BLaER1 treated with 17β-estradiol and CSF1 and Interleukin-3, amounts not matched to agents 10 nM and 100 nM (cell line): ENCODE measurements at regions not wholly inside any gene's neighbourhood (a gene's known extent, or its start where the extent isn't known, plus 50 kb on each side); places are given as distances from the start of the nearest gene placed in this dataset.

Experiments used
- H3K27ac ChIP-seq, 11 experiments: shearing (Covaris generic); formaldehyde crosslinking; 2 replicates each; pipeline ENCODE4 v1.8.1; 2022
- H3K27me3 ChIP-seq, 11 experiments: shearing (Covaris generic); formaldehyde crosslinking; 2 replicates each; pipeline ENCODE4 v1.8.1; 2022
- H3K36me3 ChIP-seq, 11 experiments: shearing (Covaris generic); formaldehyde crosslinking; 2 replicates each; pipeline ENCODE4 v1.8.1; 2022
- H3K4me1 ChIP-seq, 10 experiments: shearing (Covaris generic); formaldehyde crosslinking; 2 replicates each; pipeline ENCODE4 v1.8.1; 2022
- H3K4me2 ChIP-seq, 11 experiments: shearing (Covaris generic); formaldehyde crosslinking; 2 replicates each; pipeline ENCODE4 v1.8.1; 2022
- H3K4me3 ChIP-seq, 10 experiments: shearing (Covaris generic); formaldehyde crosslinking; 2 replicates each; pipeline ENCODE4 v1.8.1; 2022
- H3K9ac ChIP-seq, 11 experiments: shearing (Covaris generic); formaldehyde crosslinking; 2 replicates each; pipeline ENCODE4 v1.8.1; 2022
- H3K9me3 ChIP-seq, 11 experiments: shearing (Covaris generic); formaldehyde crosslinking; replicated peaks in 1 of 11; 2 replicates each; pipeline ENCODE4 v1.8.1; 2022
- H4K20me1 ChIP-seq, 11 experiments: shearing (Covaris generic); formaldehyde crosslinking; 2 replicates each; pipeline ENCODE4 v1.8.1; 2022
- Cebpa-rat ChIP-seq, 11 experiments: shearing (Covaris generic); IDR thresholded peaks; 2 replicates each; pipeline ENCODE4 v1.8.1; 2022

DNA sequence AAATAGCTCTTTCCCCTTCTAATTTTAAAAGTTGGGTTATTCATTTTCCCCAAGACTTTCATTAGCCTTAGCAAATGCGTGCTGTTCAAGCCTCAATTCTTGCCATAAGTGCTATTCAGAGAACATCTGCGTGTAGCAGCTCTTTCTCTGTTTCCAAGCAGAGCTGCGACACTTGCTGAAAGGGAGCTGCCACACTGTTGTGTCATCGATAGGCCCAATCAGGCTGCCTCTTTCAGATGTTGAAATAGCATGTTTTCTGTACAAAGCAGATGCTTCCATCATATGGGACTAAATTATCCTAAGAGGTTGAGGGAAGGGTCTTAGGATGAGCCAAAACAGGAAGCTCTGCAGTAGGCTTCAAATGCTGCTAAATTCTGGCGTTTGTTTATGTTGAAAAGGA lies 220.9 kb upstream of the CDC14C start:
- H3K27ac ChIP-seq: no peak overlapping the region
- H3K9ac ChIP-seq: no peak overlapping the region

DNA sequence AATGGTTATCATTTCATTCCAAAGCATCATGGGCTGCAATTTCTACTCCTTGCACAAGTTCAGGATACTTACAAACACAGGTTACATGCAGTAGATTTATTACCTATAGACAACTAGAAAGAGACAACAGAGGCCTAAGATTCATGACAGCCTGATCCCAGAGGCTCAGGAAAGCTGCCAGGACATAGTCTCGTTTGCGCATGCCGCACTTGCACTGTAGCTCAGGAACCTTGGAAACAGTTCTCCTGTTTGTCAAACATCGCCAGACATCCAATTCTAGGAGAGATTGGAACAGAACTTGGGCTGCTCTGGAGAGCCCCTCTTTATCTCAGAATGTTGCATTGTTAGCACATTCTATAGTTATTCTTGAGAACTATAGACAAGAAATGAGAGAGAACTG lies 216.2 kb upstream of the CDC14C start:
- no peak overlapping the region for H3K4me2 ChIP-seq
- no peak overlapping the region for H3K27ac ChIP-seq
- H3K9me3 ChIP-seq: no peaks in the 10 kb centered on the region
- no peak for TF ChIP-seq Cebpa-rat (IDR thresholded peaks at IDR 0.05)
- no peak overlapping the region for H3K4me3 ChIP-seq
- no peak overlapping the region for H3K9ac ChIP-seq
- no peaks in the 10 kb centered on the region for H4K20me1 ChIP-seq
- no peaks in the 10 kb centered on the region for H3K27me3 ChIP-seq
- H3K4me1 ChIP-seq: peaks cover 0 to 9% (median 0%) of the 10 kb centered on the region in 10 experiments; a peak in 1 of 20 replicates
- no peaks in the 10 kb centered on the region for H3K36me3 ChIP-seq

More for the DNA sequence above, 220.9 kb upstream of the CDC14C start:
- Histone ChIP-seq H3K36me3 (no peaks in the 10 kb centered on the region), H3K4me3 (no peak overlapping the region), H3K27me3 (no peaks in the 10 kb centered on the region), H4K20me1 (no peaks in the 10 kb centered on the region), H3K4me1 (no peaks in the 10 kb centered on the region), H3K4me2 (no peak overlapping the region), H3K9me3 (no peaks in the 10 kb centered on the region)
- TF ChIP-seq Cebpa-rat (IDR thresholded peaks at IDR 0.05): no peak

DNA sequence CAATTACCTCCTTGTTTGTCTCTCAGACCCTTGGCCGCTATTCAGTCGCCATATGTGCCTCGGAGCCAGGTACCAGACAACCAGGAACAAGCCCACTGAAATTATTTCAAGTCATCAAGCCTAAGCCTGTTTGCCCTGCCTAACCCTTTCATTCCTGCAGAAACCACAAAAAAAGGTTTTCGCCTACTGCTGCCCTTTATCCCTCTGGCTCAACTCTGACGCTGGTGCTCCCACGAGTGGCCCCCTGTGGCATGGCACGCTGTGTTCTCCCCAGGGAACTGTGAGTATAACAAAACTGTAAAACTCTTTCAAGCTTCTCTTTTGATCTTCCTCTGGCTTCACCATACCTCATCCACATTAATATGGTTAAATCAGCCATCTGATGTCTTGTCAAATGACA lies 215.7 kb upstream of the CDC14C start:
- TF ChIP-seq Cebpa-rat (IDR thresholded peaks at IDR 0.05): no peak
- Histone ChIP-seq H4K20me1 (no peaks in the 10 kb centered on the region), H3K9ac (no peak overlapping the region), H3K27me3 (no peaks in the 10 kb centered on the region), H3K9me3 (no peaks in the 10 kb centered on the region), H3K36me3 (no peaks in the 10 kb centered on the region), H3K4me2 (no peak overlapping the region; a peak in 1 of 22 replicates), H3K4me3 (no peak overlapping the region), H3K4me1 (peaks cover 0 to 9% (median 0%) of the 10 kb centered on the region in 10 experiments; a peak in 1 of 20 replicates), H3K27ac (no peak overlapping the region)

DNA sequence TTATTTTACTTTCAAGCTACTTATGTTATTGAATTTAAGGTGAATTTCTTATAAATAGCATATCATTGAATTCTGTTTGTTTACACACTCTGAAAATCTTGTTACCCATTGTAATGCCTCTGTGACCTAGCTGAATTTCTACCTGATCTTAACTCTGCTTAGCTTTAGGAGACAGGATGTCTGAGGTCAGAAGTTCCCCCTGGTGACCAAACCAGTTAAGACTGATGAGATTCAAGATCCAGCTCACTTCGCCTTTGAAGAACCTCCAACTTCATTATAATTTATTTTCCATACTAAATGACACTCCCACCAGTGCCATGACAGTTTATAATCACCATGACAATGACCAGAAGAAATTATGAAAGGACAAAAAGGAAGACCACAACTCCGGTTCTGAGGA lies 213.4 kb upstream of the CDC14C start:
- Histone ChIP-seq H3K4me3 (no peak overlapping the region), H3K27me3 (no peaks in the 10 kb centered on the region), H3K4me2 (no peak overlapping the region), H3K36me3 (no peaks in the 10 kb centered on the region), H3K9ac (no peak overlapping the region), H3K4me1 (peaks cover 0 to 9% (median 0%) of the 10 kb centered on the region in 10 experiments; a peak in 1 of 20 replicates), H4K20me1 (no peaks in the 10 kb centered on the region), H3K27ac (no peak overlapping the region), H3K9me3 (no peaks in the 10 kb centered on the region)
- TF ChIP-seq Cebpa-rat (IDR thresholded peaks at IDR 0.05): no peak

DNA sequence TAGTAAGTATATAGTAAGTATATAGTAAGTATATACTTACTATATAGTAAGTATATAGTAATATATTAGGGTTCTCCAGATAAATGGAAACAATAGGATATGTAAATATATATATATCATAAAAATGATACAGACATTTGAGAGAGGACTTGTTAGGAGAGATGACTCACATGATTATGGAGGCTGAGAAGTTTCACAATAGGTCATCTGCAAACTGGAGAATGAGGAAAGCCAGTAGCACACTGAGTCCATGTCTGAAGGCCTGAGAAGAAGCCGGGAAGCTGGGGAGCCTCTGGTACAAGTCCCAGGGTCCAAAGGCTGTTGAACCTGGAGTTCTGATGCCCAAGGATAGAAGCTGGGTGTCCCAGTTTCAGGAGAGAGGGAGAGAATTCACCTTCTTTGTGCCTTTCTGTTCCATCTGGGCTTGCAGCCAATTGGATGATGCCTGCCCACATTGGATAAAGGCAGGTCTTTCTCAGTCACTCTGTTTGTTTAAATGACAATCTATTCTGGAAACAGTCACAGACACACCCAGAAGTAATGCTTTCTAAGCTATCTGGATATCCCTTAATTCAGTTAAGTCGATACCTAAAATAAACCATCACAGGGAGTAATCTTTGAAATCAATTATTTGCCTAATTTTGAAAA lies 205.5 kb upstream of the CDC14C start:
- no peaks in the 10 kb centered on the region for H3K27me3 ChIP-seq
- H3K4me2 ChIP-seq: no peak overlapping the region
- no peak overlapping the region for H3K9ac ChIP-seq
- no peaks in the 10 kb centered on the region for H4K20me1 ChIP-seq
- no peak overlapping the region for H3K27ac ChIP-seq
- H3K9me3 ChIP-seq: peaks cover 0 to under 1% (median 0%) of the 10 kb centered on the region in 11 experiments; a peak in 1 of 22 replicates
- TF ChIP-seq Cebpa-rat (IDR thresholded peaks at IDR 0.05): no peak
- H3K4me3 ChIP-seq: no peak overlapping the region
- H3K4me1 ChIP-seq: no peaks in the 10 kb centered on the region
- H3K36me3 ChIP-seq: no peaks in the 10 kb centered on the region

DNA sequence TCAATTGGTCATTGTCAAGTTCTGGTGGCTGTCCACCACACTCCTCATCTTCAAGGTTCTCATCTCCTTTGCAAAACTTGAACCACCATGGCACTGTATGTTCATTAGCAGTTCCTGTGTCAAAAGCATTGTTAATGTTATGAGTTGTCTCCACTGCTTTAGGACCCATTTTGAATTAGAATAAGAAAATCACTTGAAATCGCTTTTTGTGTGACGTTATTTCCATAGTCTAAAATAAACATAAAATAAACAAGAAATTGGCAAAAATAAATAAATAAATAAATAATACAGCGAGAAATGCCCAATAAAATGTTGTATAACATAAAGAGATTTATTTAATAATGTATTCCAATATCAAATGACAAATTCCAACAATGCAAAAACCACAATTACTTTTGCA lies 195.5 kb upstream of the CDC14C start:
- Histone ChIP-seq H3K9me3 (peaks cover 0 to 14% (median 3%) of the 10 kb centered on the region in 11 experiments; a peak in 6 of 22 replicates), H3K36me3 (no peaks in the 10 kb centered on the region), H3K4me2 (no peak overlapping the region), H4K20me1 (no peaks in the 10 kb centered on the region), H3K4me3 (no peak overlapping the region), H3K27me3 (no peaks in the 10 kb centered on the region), H3K9ac (no peak overlapping the region), H3K27ac (no peak overlapping the region), H3K4me1 (no peaks in the 10 kb centered on the region)
- TF ChIP-seq Cebpa-rat (IDR thresholded peaks at IDR 0.05): no peak

DNA sequence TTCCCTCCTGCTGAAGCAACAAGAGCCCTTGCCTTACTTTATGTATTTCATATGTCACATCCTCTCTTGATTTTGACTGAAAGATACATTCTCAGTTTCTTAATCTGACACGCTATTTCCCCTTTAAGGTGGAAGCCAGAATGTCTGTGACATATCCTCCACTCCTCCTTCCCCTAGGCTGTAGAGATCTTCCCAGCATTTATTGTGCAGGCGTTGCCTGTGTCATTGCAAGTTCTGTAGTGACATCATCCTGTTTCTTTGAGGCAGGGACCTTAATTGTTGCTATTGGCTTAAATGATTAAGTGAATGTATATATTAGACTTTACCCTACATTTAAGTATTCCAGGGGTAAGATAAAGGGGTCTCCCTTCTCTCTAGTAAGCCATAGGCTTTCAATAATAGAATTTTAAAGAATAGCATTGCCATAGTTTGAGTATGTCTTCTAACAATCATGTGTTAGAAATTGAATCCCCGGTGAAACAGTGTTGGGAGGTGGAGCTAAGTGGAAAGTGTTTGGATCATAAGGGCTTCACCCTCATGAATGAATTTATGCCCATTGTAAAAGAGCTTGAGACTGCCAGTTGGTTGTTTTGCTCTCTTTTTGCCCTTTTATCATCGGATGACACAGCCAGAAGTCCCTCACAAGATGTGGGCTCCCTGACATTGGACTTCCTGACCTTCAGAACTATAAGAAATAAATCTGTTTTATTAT lies 189.5 kb upstream of the CDC14C start:
- no peak overlapping the region for H3K4me2 ChIP-seq
- H3K36me3 ChIP-seq: no peaks in the 10 kb centered on the region
- no peak overlapping the region for H3K27ac ChIP-seq
- no peak overlapping the region for H3K9ac ChIP-seq
- no peak overlapping the region for H3K4me3 ChIP-seq
- no peaks in the 10 kb centered on the region for H3K27me3 ChIP-seq
- TF ChIP-seq Cebpa-rat (IDR thresholded peaks at IDR 0.05): no peak
- peaks cover 25 to 28% (median 26%) of the 10 kb centered on the region in 11 experiments for H3K9me3 ChIP-seq
- peaks cover 0 to 1% (median 0%) of the 10 kb centered on the region in 10 experiments; a peak in 1 of 20 replicates for H3K4me1 ChIP-seq
- H4K20me1 ChIP-seq: no peaks in the 10 kb centered on the region

DNA sequence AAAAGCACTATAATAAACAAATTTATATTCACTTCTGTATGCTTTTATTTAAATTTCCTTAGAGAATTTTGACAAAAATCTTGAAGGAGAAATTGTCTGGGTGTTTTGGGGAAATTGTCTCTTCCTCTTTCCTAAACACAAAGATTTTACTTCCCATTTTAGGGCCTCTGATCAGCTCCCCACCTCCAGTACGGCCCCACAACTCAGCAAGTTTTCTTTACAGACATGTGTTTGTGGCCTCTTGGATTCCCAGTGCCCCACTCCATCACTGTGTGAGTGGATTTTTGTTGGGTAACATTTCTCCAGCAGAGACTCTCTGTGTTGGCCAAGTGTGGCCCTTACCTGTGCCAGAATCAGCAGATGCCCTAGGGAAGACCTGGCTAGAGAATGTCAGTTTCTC lies 182.8 kb upstream of the CDC14C start:
- no peaks in the 10 kb centered on the region for H4K20me1 ChIP-seq
- peaks cover 0 to 47% (median 2%) of the 10 kb centered on the region in 10 experiments; a peak in 8 of 20 replicates for H3K4me1 ChIP-seq
- H3K4me3 ChIP-seq: no peak overlapping the region
- TF ChIP-seq Cebpa-rat (IDR thresholded peaks at IDR 0.05): no peak
- H3K36me3 ChIP-seq: no peaks in the 10 kb centered on the region
- peak overlapping the region in 2 of 11 experiments; percentile 5 to 22; a peak in 1 of 22 replicates for H3K27ac ChIP-seq
- no peaks in the 10 kb centered on the region for H3K27me3 ChIP-seq
- peak overlapping the region in 4 of 11 experiments; percentile 5 to 72 (median 54); a peak in 6 of 22 replicates for H3K4me2 ChIP-seq
- H3K9me3 ChIP-seq: peaks cover 26 to 32% (median 29%) of the 10 kb centered on the region in 11 experiments
- H3K9ac ChIP-seq: no peak overlapping the region

DNA sequence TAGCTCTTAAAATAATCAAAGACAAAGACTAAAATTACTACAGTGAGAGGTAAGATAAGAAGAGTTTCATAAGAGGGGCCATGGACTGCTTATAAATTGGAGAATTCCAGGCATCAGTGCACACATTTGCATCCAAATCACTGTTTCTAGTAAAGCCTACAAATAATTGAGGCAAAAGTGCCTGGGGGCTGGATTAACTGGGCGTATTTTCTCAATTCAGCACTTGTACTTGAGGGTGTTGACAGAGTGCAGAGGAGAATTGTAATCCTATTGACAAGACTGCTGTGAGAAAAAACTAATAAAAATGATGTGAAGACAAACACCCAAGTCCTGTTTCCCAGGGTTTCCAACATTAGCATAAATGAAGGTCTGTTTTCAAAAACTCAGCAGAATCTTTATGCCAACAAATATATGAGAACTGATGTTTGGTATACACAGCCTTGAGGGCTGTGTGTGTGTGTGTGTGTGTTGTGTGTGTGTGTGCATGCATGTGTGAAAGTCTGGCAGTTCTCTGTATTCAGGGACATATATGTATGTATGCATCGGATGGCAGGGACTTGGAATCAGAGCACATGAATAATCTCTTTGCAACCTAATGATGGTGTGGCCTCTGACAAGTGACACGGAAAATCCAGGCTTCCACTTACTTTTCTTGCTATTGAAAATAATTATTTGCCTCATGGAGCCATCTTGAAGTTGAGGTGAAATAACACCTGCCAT lies 182.1 kb upstream of the CDC14C start:
- Histone ChIP-seq H3K9me3 (peaks cover 25 to 32% (median 28%) of the 10 kb centered on the region in 11 experiments), H4K20me1 (no peaks in the 10 kb centered on the region), H3K4me3 (no peak overlapping the region), H3K27ac (peak overlapping the region in 2 of 11 experiments; percentile 5 to 22; a peak in 1 of 22 replicates), H3K27me3 (no peaks in the 10 kb centered on the region), H3K9ac (no peak overlapping the region), H3K4me1 (peaks cover 0 to 50% (median 2%) of the 10 kb centered on the region in 10 experiments; a peak in 8 of 20 replicates), H3K4me2 (peak overlapping the region in 3 of 11 experiments; percentile 41 to 72 (median 68); a peak in 6 of 22 replicates), H3K36me3 (no peaks in the 10 kb centered on the region)
- no peak for TF ChIP-seq Cebpa-rat (IDR thresholded peaks at IDR 0.05)
